LNCAP (cell line): ENCODE measurements at regions not wholly inside any gene's neighbourhood (a gene's known extent, or its start where the extent isn't known, plus 50 kb on each side); places are given as distances from the start of the nearest gene placed in this dataset.

Experiments used
- TF ChIP-seq, protein P1 (sequence below): fragments of 450-650 bp; IDR thresholded peaks from 2 replicates; pipeline ENCODE4 v1.5.1; 2017; ENCODE audit warnings: mild to moderate bottlenecking

DNA sequence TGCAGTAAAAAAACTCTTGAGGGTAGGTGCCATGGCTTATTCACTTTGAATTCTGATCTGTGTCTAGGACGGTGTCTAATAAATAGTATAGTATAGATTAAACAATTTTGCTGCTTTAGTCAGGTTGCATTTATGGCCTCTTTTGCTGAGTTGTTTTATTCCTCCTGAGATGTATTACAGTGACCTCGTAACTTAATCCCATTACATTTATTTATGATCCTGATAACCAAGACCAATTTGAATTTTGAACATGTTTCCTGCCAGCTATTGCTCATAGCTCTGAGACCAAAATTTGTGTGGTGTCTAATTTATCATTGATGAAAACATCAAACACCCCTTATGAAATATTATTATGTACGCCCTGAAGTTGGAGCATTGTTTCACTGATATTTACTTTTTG lies 381.9 kb upstream of the SEMA3C start:
- TF ChIP-seq, protein P1, sequence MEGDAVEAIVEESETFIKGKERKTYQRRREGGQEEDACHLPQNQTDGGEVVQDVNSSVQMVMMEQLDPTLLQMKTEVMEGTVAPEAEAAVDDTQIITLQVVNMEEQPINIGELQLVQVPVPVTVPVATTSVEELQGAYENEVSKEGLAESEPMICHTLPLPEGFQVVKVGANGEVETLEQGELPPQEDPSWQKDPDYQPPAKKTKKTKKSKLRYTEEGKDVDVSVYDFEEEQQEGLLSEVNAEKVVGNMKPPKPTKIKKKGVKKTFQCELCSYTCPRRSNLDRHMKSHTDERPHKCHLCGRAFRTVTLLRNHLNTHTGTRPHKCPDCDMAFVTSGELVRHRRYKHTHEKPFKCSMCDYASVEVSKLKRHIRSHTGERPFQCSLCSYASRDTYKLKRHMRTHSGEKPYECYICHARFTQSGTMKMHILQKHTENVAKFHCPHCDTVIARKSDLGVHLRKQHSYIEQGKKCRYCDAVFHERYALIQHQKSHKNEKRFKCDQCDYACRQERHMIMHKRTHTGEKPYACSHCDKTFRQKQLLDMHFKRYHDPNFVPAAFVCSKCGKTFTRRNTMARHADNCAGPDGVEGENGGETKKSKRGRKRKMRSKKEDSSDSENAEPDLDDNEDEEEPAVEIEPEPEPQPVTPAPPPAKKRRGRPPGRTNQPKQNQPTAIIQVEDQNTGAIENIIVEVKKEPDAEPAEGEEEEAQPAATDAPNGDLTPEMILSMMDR, result no peak

DNA sequence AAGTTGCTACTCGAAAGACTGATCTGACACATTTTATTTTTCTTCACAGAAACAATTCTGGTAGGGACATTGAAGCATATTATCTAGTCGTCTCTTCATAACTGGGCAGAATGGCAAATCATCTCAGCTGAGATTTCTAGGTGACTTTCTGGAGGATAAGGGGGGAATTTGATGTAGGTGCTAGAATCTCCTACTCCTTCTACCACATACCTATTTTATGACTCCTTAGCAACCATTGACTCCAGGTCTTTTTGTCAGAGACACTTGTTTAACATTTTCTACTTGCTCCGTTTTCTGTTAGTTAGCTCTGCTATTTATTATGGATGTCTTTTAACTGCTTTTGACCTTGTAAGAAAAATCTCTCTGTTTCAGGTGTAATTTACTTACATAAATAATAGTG lies 380.9 kb upstream of the SEMA3C start:
- TF ChIP-seq, protein P1, result no peak

DNA sequence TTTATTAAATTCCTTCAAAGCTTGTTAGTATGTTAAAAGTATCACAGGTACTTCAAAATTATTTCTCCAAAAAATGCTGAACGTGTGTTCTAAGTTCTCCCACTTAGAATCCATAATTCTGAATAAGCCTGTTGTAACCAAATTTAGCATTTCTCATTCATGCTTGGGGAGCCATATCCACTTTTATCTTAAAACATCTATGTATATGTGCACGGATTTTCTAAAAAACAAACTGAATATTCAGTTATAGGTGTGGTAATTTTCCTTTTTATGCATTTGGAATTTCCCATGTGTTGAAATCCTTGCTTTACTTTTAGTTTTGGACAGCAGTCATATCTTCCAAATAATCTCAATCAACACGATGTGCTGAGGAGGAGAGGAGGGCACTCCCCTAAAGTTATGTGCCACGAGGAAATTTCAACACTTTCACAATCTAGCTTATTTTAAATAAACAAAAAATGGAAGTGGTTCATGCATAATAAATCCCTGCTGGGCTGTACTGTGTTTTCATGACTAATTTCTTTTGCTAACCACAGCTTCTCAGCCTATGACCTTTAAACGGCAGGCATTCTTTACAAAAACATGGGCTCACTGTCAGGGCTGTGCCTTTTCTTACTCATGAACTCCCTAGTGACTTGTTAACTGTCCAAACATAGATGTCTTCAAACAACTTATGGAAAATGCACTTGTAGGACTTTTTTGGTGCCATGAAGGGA lies 380.3 kb upstream of the SEMA3C start:
- TF ChIP-seq, protein P1, result no peak

DNA sequence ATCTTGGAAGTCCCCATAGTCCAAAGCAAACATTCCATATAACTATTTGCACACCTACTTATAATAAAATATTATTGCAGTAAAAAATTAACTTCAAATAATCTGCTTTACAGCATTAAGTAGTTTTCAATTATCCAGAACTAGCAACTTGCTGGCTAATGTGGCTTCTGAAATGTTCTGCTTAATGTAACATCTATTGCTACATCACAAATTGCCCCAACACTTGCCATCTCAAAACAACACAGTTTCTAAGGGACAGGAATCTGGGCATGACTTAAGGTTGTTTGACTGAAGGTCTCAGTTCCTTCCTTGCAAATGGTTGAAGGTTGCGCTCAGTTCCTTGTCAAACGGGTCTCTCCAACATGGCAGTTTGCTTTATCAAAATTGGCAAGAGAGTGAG lies 378.5 kb upstream of the SEMA3C start:
- TF ChIP-seq, protein P1, result no peak

DNA sequence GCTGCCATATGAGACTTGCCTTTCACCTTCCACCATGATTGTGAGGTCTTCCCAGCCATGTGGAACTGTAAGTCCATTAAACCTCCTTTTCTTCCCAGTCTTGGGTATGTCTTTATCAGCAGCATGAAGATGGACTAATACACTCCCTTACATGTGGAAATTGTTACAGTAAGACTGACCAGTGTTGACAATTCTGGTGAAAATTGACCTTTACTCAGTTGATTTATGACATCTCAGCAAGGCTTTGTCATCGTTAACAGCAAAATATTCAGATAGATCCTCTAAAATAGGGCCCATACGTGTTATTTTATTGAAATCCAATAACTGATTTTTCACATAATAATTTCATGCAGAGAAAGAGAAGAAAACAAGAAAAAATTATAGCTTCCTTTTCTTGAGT lies 377.9 kb upstream of the SEMA3C start:
- TF ChIP-seq, protein P1, result no peak

DNA sequence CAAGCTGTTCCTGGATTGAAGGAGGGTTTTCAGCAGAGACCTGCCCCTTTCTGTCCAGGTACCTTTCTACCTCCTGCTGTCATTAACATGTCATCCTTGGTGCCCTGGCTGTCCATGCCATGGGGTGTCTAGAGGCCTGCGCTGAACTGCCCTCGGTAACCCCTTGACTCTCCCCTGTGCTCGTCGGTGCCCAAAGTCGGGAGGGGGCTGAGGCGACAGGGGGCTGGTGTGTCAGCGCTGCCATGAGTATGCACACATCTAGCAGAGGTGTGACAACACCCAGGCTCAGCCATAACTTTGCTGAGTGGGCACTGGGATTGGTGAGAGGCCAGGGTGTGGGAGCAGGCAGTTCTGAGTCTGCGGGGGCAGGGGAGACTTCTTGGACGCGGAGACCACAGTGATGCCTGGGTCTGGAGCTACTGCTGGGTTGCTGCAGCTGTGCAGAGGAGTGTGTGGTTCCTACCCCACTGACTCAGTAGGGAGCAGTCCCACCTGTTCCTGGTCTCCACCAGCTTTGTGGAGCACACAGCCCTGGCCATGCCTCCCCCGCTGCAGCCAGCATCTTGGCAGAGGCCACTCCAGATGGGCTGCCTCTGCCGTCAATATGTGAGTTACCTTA lies 376.2 kb upstream of the SEMA3C start:
- TF ChIP-seq, protein P1, result no peak

DNA sequence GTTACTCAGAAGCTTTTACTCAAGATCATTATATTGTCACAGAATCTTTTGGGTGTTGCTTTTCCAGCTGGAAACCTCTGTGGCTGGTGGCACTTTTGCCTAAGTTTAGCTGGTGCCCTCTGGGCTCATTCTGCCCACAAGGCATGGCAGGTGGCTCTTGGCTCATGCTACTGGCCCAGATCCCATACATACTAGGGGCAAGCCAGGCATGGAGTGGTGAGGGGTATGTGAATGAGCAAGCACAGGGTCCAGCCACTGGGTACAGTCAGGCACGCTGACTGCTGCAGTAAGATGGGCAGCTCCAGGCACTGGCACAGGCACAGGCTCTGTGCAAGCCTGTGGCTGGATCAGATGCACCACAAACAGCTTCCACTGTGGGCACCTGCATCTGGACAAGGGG lies 375.0 kb upstream of the SEMA3C start:
- TF ChIP-seq, protein P1, result no peak
